ENCODE measurements at regions not wholly inside any gene's neighbourhood (a gene's known extent, or its start where the extent isn't known, plus 50 kb on each side); places are given as distances from the start of the nearest gene placed in this dataset.

DNA sequence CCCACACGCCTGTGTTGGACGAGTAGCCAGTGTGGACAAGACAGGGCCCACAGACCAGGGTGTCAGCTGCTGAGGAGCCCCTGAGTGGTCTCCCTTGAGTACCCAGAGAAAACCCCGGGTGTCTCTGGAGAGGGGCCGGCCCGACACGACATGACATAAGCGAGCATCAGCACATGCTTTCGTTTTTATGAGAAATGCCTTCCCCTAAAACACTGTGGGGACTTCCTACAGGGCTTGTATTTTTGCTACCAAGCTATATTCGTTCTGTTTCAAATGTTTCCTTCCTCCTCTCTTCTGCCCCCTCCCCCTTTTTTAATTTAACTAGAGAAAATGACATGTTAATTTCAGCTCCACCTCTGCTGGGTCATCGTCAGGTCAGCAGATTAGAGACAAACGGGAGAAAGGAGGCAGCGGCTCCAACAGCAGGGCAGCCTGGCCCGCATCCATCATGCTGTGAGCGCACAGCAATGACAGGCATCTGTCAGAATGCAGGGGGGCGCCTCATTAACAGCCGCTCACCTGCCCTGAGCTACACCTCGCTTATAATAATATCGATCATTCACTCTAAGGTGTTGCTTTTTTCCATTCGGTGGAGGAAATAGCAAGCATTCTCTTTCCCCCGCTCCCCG, 286.2 kb downstream of the ZNF516 start:
- TF ChIP-seq, protein P1, sequence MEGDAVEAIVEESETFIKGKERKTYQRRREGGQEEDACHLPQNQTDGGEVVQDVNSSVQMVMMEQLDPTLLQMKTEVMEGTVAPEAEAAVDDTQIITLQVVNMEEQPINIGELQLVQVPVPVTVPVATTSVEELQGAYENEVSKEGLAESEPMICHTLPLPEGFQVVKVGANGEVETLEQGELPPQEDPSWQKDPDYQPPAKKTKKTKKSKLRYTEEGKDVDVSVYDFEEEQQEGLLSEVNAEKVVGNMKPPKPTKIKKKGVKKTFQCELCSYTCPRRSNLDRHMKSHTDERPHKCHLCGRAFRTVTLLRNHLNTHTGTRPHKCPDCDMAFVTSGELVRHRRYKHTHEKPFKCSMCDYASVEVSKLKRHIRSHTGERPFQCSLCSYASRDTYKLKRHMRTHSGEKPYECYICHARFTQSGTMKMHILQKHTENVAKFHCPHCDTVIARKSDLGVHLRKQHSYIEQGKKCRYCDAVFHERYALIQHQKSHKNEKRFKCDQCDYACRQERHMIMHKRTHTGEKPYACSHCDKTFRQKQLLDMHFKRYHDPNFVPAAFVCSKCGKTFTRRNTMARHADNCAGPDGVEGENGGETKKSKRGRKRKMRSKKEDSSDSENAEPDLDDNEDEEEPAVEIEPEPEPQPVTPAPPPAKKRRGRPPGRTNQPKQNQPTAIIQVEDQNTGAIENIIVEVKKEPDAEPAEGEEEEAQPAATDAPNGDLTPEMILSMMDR (IDR thresholded peaks at IDR 0.05; ENCODE audit: unreplicated experiment), result no peak
- Mint-ChIP-seq H3K27ac (ENCODE audit: unreplicated experiment) (no peak overlapping the region), H3K27me3 (ENCODE audit: unreplicated experiment) (peaks cover 5% of the 10 kb centered on the region), H3K4me3 (ENCODE audit: unreplicated experiment) (no peak overlapping the region), H3K9me3 (ENCODE audit: unreplicated experiment) (no peaks in the 10 kb centered on the region), H3K36me3 (ENCODE audit: low read depth, unreplicated experiment) (no peaks in the 10 kb centered on the region), H3K4me1 (ENCODE audit: unreplicated experiment) (peaks cover 5% of the 10 kb centered on the region)
- no peak for DNase-seq (ENCODE audit: low spot score)

- Mint-ChIP-seq H3K4me3 (ENCODE audit: unreplicated experiment) (no peak overlapping the region), H3K27me3 (ENCODE audit: unreplicated experiment) (peaks cover 3% of the 10 kb centered on the region), H3K36me3 (ENCODE audit: low read depth, unreplicated experiment) (no peaks in the 10 kb centered on the region), H3K4me1 (ENCODE audit: unreplicated experiment) (no peaks in the 10 kb centered on the region), H3K9me3 (ENCODE audit: unreplicated experiment) (no peaks in the 10 kb centered on the region), H3K27ac (ENCODE audit: unreplicated experiment) (no peak overlapping the region)
- no peak for DNase-seq (ENCODE audit: low spot score)
- TF ChIP-seq, protein P1 (IDR thresholded peaks at IDR 0.05; ENCODE audit: unreplicated experiment), result no peak
Observed at GRCh38 chr18:76205906-76206305, 289.1 kb downstream of the ZNF516 start.

DNA sequence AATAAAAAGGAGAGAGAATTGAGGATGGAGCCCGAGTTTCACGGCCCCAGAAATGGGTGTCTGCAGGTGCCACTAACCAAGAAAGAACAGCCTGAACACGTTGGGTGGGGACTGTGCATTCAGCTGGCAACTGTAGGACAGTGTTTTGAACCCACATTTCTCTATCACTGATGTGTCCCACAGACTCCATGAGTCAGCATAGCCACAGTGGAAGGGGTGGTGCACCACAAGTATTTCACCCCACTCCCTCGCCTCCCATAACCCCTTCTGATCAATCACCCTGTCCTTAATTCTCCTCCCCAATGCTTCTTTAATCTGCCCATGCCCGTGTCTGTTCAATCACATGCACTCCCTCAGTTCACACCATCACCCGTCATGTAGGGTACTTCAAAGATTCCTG, 291.5 kb downstream of the ZNF516 start:
- Mint-ChIP-seq H3K27me3 (ENCODE audit: unreplicated experiment) (peaks cover 2% of the 10 kb centered on the region), H3K4me1 (ENCODE audit: unreplicated experiment) (peaks cover 1% of the 10 kb centered on the region)
- TF ChIP-seq, protein P1 (IDR thresholded peaks at IDR 0.05; ENCODE audit: unreplicated experiment), result no peak

GRCh38 chr18:76202322-76202721, 292.7 kb downstream of the ZNF516 start:
- H3K27ac Mint-ChIP-seq (ENCODE audit: unreplicated experiment), result no peak overlapping the region
- H3K27me3 Mint-ChIP-seq (ENCODE audit: unreplicated experiment), result peaks cover 2% of the 10 kb centered on the region
- peaks cover 6% of the 10 kb centered on the region for H3K4me1 Mint-ChIP-seq (ENCODE audit: unreplicated experiment)
- H3K9me3 Mint-ChIP-seq (ENCODE audit: unreplicated experiment), result no peaks in the 10 kb centered on the region
- H3K4me3 Mint-ChIP-seq (ENCODE audit: unreplicated experiment), result no peak overlapping the region
- TF ChIP-seq, protein P1 (IDR thresholded peaks at IDR 0.05; ENCODE audit: unreplicated experiment), result no peak
- no peak for DNase-seq (ENCODE audit: low spot score)
- no peaks in the 10 kb centered on the region for H3K36me3 Mint-ChIP-seq (ENCODE audit: low read depth, unreplicated experiment)

More for the DNA sequence above, 291.5 kb downstream of the ZNF516 start:
- Mint-ChIP-seq H3K4me3 (ENCODE audit: unreplicated experiment) (no peak overlapping the region), H3K9me3 (ENCODE audit: unreplicated experiment) (no peaks in the 10 kb centered on the region), H3K36me3 (ENCODE audit: low read depth, unreplicated experiment) (no peaks in the 10 kb centered on the region), H3K27ac (ENCODE audit: unreplicated experiment) (no peak overlapping the region)
- DNase-seq (ENCODE audit: low spot score), result no peak

DNA sequence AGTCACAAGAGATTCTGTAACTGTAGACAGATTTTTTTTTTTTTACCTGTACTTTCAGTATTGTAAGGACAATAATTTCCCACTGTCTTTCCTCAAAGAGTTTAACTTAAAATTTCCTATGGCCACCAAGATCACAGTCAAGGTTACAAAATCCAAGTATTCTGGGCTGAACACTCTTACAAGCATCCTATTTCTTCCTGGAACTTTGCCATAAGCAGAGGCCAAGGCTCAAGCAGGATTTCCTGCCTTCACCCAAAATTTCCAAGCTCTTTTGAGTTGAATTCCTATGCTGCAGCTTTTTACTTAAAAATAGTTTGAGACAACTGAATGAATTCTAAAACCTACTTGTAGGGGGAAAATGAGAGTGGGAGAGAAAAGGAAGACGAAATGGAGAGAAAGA, 299.4 kb downstream of the ZNF516 start:
- Mint-ChIP-seq H3K27ac (ENCODE audit: unreplicated experiment) (no peak overlapping the region), H3K9me3 (ENCODE audit: unreplicated experiment) (no peaks in the 10 kb centered on the region), H3K27me3 (ENCODE audit: unreplicated experiment) (no peaks in the 10 kb centered on the region), H3K4me3 (ENCODE audit: unreplicated experiment) (no peak overlapping the region), H3K4me1 (ENCODE audit: unreplicated experiment) (peaks cover 8% of the 10 kb centered on the region), H3K36me3 (ENCODE audit: low read depth, unreplicated experiment) (no peaks in the 10 kb centered on the region)
- TF ChIP-seq, protein P1 (IDR thresholded peaks at IDR 0.05; ENCODE audit: unreplicated experiment), result no peak
- DNase-seq (ENCODE audit: low spot score), result no peak

All from endothelial cell (in vitro differentiated cells).